HG03571 (cell line): ENCODE measurements at regions not wholly inside any gene's neighbourhood (a gene's known extent, or its start where the extent isn't known, plus 50 kb on each side); places are given as distances from the start of the nearest gene placed in this dataset.

Experiments
- ATAC-seq: cut with Tn5 transposase; IDR thresholded peaks from one replicate; pipeline ENCODE4 v1.9.1; 2021; ENCODE audit not compliant: unreplicated experiment

DNA sequence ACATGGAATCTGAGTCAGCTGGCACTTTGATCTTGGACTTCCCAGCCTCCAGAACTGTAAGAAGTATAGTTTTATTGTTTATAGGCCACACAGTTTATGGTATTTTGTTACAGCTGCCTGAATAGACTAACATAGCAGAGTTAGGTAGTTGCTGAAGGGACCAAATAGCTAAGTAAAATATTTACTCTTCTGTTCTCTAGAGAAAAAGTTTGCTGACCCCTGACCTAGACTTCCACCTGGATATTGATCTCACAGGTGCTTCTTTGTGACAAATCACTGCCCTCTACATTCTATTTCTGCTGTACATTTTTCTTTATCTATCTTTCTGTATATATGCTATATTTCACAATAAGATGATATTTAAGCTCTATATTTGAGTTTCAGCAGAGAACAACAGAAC is 212.5 kb downstream of the CSNK2A3 start:
- no peak for ATAC-seq

DNA sequence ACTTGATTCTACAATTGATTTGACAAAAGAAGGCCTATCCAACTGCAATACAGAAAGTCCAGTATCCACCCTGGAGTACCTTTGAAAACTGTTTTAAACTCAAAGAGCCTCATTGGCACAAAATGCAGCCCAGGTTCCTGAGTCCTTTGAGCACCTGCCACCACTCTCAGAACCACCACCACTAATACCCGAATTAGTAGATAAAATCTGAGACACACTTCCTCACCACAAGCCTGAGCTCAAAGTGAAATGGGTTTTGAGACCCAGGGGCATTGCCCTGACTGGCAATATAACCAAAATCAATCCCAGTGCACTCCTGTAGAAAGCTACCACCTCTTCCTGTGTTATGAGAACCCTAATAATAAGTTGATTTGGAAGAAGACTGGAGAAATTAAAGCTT is 215.7 kb downstream of the CSNK2A3 start:
- no peak for ATAC-seq

DNA sequence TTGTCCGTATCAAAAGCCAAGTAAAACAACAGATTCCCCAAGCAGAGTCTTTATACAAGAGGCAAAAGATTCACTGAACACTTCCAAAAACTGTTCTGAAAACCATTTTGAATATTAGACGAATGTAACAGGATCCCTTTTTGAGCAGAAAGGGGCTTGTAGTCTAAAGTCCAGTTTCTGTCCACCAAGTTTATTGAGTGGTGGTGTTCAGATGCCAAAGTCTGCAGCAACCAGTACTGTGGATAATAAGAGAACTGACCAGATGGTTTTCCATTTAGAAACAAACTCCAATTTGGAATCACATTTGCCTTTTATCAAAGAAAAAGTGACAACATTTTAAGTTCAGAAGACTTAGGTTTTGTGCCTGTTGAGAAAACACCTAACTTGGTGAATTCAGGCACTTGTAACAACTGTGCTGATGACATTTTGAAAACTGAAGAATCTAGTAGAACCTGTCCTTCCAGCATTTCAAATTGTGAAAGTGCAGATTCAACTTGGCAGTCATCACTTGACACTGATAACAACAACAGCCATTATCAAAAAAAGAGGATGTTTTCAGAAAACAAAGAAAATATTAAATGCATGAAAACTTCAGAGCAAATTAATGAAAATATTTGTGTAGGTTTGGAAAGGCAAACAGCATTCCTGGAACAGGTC is 217.1 kb downstream of the CSNK2A3 start:
- ATAC-seq: no peak

DNA sequence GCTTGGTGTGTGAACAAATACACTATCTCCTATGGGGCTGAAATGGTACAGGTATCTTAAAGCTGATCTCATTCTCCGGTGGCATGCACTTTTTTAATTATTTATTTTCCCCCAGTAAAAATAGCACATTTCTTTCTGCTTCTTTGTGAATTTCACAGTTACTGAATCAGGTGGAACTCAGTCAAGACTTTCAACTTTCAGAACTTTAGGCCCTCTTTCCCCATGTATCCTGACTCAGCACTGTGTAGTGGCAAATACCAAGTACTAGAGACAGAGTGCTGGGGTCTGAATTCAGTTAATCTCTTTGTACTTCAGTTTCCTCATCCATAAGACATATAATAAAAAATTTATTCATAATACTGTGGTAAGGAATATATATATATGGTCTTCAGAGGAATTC is 223.9 kb downstream of the CSNK2A3 start:
- no peak for ATAC-seq

DNA sequence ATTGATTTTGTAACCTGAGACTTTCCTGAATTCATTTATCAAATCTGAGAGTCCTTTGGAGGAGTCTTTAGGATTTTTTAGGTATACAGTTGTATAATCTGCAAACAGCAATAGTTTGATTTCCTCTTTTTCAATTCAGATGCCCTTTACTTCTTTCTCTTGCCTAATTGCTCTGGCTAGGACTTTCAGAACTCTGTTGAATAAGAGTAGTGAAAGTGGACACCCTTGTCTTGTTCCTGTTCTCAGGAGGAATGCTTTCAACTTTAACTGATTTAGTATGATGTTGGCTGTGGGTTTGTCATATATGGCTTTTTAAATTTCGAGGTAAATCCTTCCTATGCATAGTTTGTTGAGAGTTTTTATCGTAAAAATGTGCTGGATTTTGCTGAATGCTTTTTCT is 227.4 kb downstream of the CSNK2A3 start:
- ATAC-seq: no peak

DNA sequence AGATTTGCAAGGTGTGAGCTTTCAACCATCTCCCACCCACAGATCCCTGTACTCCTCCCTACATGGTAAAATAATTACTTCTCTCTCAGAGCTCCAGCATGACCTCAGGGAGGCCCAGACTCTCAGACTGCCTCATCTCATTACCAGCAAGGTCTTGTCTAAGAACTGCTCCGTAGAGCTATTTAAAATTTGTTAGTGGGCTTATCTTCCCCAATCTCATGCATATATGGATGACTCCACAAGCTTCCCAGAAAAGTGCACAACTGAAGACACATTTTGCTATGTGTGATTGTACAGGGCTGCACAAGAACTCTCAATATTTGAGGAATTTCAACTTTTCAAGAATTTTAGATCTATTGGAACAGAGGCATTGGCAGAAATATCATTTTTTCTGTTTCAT is 230.3 kb downstream of the CSNK2A3 start:
- ATAC-seq: no peak

DNA sequence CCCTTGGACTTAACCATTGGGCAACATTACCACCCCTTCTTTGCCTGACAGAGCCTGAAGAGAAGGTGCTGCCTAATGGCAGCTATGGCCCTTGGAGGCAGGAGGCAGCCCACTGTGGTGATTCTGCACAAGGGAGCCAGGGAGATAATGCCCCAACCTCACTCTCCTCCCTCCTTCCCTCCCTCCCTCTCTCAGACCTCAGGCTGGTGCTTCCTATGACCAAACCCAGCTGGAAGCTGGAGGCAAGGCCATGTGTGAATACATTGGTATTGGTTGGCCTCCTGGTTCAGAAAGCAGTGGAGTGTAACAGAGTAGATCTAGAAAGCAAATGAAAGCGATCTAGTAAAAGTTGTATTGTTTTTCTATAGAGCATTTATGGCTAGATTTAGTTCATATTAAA is 233.1 kb downstream of the CSNK2A3 start:
- no peak for ATAC-seq

DNA sequence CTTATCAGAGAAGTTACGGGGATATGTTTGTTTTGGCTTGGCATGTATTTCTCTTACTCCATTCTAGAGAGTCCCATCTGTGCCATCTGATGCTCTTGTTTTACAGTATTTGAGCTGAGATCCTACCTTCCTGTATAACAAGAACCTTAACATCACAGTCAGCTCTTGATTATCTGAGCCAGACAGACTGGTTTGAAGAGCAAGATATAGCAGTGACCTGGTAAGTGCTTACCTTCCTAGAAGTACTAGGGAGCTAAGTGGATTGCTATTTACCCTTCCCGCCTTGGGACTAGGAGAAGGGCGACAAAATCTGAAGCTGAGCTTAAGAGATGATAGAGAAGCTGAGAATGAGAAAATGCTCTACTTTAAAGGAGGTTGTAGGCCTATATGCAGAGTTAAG is 235.3 kb downstream of the CSNK2A3 start:
- no peak for ATAC-seq

DNA sequence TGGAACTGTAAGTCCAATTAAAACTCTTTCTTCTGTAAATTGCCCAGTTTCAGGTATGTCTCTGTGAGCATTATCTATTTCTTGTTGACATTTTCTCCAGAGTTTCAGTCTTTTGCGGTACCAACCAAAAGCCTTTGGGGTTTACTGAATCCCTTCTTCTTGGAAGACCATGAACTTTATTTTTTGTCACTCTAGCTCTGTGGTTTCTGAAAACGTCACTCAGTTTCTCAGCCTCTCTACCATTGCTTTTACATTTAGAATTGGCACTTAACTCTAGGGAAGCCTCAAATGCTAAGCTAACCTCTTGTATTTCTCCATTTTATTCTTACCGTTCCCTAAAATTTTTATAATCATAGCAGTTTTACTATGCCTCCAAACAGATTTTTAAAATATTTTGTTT is 237.6 kb downstream of the CSNK2A3 start:
- ATAC-seq: no peak

DNA sequence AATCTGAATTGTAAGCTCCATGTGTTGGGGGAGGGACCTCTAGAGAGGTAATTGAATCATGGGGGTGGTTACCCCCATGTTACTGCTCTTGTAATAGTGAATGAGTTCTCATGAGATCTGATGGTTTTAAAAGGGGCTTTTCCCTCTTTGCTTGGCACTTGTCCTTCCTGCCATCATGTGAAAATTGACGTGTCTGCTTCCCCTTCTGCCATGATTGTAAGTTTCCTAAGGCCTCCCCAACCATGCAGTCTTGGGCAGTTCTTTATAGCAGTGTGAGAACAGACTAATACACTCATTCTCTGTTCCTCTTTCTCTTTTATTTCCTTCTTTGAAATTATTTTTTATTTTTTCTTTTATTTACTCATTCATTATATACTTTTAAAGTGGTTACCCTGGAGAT is 239.4 kb downstream of the CSNK2A3 start:
- no peak for ATAC-seq

DNA sequence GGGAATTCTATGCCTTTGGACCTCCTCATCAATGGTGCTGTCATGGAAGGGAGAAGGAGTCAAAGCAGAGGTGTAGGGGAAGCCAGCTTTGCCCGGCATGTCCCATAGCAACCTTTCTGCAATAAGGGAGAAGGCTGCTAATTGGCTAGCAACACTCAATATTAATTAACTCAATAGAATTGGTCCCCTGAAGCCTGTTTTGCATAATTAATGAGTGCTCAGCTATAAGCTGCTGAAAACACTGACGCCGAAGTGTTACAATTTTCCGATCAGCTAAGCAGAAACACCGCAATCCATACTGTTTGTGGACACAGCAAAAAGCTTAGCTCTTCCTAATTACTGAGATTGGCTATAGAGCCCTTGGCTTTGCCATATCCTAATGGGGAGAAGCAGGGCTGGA is 245.0 kb downstream of the CSNK2A3 start:
- ATAC-seq: no peak

DNA sequence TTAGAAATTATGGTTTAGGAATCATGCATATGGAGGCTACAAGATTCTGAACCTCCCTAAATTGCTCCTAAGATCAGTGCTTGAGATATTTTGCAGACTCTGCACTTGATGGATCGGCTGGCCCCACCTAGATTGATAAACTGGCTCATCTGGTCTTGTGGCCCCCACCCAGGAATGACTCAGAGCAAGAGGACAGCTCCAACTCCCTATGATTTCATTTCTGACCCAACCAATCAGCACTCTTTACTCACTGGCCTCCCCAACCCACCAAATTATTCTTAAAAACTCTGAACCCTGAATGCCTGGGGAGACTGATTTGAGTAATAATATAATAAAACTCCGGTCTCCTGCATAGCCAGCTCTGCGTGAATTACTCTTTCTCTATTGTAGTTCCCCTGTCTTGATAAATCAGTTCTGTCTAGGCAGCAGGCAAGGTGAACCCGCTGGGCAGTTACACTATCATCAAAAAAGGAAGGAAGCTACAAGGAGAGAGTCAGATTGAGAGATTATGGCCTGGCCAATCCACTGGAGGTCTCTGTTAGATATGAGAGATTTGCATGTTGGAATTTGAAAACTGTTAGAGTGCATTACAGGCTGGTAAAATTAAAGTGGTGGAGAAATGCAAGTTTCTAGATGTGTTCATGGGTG is 245.8 kb downstream of the CSNK2A3 start:
- ATAC-seq: no peak

DNA sequence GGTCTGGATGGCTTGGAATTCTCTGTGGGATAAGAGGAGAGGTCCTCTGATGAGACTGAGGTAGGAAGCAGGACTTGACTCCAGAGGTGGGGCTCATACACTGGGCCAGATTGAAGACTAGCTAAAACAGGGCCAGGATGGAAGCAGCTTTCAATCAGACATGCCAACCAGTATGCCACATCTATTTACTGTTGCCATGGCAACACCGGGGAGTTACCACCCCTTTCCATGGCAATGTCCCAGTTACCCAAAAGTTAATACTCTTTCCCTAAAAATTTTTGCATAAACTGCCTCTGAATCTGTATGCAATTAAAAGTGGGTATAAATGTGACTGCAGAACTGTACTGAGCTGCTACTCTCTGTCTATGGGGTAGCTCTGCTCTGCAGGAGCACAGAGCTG is 247.5 kb upstream of the ZBED5 start:
- ATAC-seq: no peak

DNA sequence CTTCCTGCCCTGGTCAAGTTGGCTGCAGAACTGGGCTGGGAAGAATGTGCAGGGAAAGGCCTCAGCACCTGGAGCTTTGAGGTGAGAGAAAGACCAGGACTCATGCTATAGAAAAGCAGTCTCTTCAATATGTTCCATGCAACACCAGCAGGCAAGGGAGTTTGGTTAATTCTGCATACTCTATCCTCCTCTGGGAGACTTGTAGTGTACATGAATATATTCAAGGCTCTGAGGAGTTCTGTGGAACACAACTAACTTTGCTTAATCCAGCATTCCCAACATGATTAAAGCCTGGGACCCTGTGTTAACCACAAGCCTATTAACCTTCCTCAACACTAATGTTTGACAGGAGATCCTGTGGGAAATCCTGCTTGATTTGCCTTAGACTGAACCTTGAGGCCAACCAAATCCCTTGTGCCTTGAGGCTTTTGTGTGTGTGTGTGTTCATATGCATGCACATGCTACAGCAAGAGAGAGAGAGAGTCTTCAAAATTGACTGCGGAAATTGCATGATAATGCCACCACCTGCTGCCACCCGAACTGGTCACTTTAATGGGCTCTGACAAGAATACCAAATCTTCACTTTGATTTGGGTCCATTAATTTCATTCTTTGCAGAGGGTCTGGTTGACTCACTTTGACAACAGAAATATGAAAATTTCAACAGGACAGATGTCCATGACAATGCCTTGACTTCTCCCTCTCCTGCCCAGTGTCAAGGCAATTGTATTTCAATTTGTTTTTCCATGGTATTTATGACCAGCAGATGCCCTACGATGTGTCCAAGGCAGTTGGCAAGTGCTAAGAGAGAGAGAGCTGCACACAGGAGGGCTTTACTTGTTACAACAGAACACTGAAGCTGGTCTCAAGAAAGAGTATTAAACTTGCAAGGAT is 238.2 kb upstream of the ZBED5 start:
- no peak for ATAC-seq

DNA sequence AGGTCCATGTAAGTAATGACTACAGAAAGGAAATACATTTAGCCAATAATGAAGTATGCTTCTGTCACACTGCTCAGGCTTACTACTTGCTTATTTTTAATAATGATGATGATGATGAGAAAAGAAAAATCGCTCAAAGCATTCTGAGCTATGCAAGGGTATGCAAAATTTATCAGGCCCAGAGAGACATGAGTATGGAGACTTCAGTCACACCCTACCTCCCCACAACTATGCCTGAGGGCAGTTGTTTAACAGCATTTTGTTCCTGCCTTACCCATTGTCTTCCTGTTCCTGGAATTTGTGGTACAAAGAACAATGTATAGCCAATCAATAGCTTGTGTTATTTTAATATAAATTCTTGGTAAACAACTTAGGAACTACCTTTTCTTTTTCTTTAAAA is 232.6 kb upstream of the ZBED5 start:
- ATAC-seq: no peak

DNA sequence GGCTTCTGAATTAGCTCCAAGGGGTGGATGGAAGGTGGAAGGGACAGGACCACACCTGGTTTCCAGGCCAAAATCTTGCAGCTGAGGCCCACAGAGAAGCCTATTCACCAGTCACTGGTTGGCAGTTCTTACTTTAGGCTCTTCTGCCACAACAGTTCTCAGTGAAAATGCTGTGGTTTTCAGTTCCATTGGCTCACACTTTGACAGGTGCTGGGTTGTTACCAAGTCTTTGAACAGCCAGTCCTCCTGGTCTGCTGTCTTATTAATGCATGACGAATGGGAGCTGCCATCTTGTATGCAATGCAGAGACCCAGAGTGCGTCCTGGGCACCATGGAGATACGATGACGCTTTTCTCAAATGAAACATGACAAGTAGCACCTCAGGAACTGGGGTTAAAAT is 232.0 kb upstream of the ZBED5 start:
- no peak for ATAC-seq

DNA sequence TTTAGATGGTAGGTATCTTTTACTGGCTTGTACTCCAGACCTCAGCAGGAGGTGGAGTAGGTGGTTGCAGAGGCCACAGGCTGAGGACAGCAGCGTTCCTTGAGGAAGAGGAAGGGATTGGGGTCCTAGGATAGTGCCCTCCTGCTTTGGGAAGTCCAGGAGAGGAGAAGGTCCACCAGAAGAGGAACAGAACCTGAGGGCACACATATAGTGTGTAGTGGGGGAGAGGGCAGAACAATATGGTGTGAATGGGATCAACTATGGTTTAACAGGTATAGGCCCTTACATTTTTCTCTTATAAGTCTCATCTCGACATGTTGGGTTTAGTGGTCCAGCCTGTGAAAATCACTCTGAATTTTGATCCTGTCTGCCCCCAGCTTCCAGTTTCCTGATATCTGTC is 229.1 kb upstream of the ZBED5 start:
- ATAC-seq: no peak

DNA sequence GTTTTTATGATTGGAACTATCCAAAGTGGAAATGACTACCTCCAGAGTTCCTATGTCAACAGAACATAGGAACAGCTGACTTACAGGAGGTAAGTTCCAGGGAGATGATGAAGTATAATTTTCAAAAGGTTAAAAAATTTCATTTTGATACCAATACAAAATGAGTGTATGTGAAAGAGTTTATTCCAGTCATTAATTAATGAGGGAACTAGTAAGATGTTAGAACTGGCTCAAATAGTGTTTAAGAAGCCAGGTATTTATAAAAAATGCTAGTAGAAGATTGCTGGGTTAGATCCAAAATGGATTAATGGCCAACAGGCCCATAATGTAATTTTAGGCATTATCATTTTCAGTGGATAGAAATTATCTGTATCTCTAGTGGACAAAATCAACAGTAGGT is 227.7 kb upstream of the ZBED5 start:
- ATAC-seq: no peak

DNA sequence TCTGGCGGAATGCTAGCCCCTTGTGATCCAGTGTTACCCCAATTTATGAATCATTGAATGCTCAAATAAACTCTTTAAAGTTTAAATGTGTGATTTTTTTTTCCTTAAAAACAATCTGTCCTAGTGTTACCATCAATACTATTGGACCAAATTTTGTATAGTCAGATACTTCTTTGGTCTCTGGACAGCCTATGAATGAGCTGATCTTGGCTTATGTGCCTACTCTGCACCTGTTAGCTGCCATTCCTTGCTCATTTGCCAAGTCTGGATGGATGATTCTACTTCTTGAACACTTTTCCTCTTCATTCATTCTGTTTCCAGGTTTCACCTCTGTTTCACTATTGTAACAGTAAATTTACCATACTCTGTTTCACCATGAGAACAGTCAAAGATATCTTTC is 226.5 kb upstream of the ZBED5 start:
- no peak for ATAC-seq

DNA sequence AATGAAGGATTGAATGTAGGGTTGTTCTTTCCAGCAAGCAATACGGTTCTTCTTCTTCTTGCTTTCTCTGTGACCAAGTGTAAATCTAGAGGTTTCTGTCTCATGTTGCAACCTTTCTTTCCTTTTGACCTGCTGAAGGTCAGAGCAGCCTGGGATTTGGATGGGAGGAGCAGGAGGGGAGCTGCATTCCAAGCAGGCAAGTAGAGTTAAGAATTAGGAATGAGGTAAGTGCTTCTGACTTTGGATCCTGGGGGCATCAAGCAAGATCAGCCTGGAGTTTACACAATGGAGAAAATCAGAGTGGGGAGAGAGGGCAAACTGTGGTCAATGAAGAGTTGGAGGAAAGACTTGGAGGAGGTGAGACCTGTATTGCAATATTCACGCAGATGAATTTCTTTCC is 225.6 kb upstream of the ZBED5 start:
- no peak for ATAC-seq

DNA sequence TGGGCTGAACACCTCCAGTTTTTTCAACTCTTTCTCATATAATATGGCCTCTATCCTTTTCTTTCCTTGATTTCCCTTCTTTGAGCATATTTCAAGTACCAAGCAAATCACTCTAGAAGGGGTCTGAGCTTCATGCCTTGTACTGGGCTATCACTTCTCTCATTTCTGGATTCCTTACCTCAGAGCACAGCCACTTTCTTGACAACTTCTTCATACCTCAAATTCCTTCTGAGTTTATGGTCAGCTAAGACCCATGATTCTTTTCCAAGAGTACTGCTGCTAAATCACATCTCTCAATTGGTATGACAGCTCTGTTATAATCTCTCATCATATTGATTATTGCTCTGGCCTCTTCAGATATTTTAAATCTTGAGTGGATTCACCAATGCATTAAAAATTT is 224.8 kb upstream of the ZBED5 start:
- no peak for ATAC-seq

DNA sequence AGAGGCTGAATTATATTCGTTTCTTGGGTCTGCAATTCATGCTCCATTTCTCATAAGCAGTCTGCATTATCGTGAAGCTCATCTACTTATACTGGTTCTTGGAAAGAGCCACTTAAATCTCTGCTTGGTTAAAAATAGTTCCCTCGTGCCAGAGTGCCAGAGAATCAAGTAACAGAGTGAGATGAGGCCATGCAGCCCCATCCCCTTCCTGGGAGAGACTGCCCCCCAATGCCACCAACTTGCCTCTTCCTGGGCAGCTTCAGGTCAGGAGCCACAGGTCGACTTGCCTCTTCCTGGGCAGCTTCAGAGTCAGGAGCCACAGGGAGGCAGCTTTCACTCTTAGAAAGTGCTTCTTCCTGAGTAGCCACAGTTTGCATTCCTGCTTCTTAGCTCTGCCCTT is 223.9 kb upstream of the ZBED5 start:
- no peak for ATAC-seq
